ENCODE measurements at regions not wholly inside any gene's neighbourhood (a gene's known extent, or its start where the extent isn't known, plus 50 kb on each side); places are given as distances from the start of the nearest gene placed in this dataset.

- Mint-ChIP-seq H3K4me3 (no peak overlapping the region), H3K27me3 (ENCODE audit: insufficient read depth) (peaks cover 1% of the 10 kb centered on the region; the same call in 1 of the 2 replicates), H3K27ac (no peak overlapping the region)
These were observed 179.4 kb downstream of the TNFSF13B start for GRCh38 chr13:108448891-108449290.

DNA sequence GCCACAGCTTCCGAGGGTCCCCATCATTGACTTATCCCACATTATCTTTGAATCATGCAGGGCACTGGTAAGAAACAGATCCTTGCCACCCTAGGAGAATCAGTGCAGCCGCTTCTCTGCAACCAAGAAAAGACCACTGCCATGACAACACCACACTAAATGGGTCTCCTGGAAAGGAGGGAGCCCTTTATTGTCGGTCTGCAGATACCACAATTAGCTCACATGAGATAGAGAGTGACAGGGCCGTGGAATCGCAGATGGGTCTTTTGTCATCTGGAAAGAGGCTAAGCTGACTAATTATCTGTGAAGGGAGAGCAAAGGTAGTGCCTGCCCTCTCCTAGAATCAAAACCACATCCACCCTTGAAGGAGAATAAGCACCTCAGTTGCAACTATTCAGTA, 178.3 kb upstream of the MYO16 start:
- Mint-ChIP-seq H3K27ac (no peak overlapping the region), H3K9me3 (peaks cover 28% of the 10 kb centered on the region), H3K4me3 (no peak overlapping the region), H3K4me1 (ENCODE audit: low read depth) (no peaks in the 10 kb centered on the region), H3K36me3 (ENCODE audit: low read depth) (no peaks in the 10 kb centered on the region), H3K27me3 (ENCODE audit: insufficient read depth) (peaks cover 1% of the 10 kb centered on the region; the same call in 1 of the 2 replicates)
- TF ChIP-seq, protein P1, sequence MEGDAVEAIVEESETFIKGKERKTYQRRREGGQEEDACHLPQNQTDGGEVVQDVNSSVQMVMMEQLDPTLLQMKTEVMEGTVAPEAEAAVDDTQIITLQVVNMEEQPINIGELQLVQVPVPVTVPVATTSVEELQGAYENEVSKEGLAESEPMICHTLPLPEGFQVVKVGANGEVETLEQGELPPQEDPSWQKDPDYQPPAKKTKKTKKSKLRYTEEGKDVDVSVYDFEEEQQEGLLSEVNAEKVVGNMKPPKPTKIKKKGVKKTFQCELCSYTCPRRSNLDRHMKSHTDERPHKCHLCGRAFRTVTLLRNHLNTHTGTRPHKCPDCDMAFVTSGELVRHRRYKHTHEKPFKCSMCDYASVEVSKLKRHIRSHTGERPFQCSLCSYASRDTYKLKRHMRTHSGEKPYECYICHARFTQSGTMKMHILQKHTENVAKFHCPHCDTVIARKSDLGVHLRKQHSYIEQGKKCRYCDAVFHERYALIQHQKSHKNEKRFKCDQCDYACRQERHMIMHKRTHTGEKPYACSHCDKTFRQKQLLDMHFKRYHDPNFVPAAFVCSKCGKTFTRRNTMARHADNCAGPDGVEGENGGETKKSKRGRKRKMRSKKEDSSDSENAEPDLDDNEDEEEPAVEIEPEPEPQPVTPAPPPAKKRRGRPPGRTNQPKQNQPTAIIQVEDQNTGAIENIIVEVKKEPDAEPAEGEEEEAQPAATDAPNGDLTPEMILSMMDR (IDR thresholded peaks at IDR 0.05), result no peak
- no peak for DNase-seq

More at GRCh38 chr13:108448891-108449290, 179.4 kb downstream of the TNFSF13B start:
- Mint-ChIP-seq H3K4me1 (ENCODE audit: low read depth) (no peaks in the 10 kb centered on the region), H3K36me3 (ENCODE audit: low read depth) (no peaks in the 10 kb centered on the region), H3K9me3 (peaks cover 32% of the 10 kb centered on the region)
- no peak for DNase-seq
- TF ChIP-seq, protein P1 (IDR thresholded peaks at IDR 0.05), result no peak

DNA sequence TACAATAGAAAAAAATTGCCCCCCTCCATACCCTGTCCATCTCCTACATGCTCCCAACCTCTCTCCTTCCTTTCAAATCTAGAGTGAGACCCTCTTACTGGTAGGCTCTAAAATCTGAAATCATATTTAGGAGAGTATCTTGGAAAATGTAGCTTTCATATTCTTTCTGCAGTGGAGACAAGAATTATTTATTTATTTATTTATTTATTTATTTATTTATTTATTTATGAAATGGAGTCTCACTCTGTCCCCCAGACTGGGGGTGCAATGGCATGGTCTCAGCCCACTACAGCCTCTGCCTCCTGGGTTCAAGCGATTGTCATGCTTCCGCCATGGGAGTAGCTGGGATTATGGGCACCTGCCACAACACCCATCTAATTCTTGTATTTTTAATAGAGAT, 174.1 kb upstream of the MYO16 start:
- DNase-seq, result no peak
- Mint-ChIP-seq H3K27me3 (ENCODE audit: insufficient read depth) (no peaks in the 10 kb centered on the region), H3K27ac (no peak overlapping the region), H3K9me3 (peaks cover 37% of the 10 kb centered on the region), H3K4me3 (no peak overlapping the region), H3K36me3 (ENCODE audit: low read depth) (peaks cover 3% of the 10 kb centered on the region; the same call in 1 of the 2 replicates), H3K4me1 (ENCODE audit: low read depth) (no peaks in the 10 kb centered on the region)
- TF ChIP-seq, protein P1 (IDR thresholded peaks at IDR 0.05), result no peak

DNA sequence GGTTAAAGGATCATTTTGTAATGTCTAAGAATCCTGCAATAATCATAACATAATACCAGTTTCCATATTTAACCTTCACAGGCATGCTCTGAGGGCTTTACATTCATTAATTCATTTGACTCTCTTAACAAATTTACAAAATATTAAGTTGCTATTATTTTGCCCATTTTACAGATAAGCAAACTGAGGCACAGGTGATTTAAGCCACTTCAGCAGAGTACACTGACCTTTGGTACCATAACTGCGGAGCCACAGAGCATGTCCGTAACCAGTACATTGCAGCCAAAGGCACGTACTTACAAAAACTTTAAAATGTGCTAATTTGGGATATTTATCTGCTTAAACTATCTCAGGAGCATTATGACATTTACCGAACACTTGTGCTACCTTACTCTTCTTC, 169.4 kb upstream of the MYO16 start:
- no peaks in the 10 kb centered on the region for H3K4me1 Mint-ChIP-seq (ENCODE audit: low read depth)
- H3K27ac Mint-ChIP-seq, result no peak overlapping the region
- peaks cover 47% of the 10 kb centered on the region for H3K9me3 Mint-ChIP-seq
- H3K27me3 Mint-ChIP-seq (ENCODE audit: insufficient read depth), result peaks cover 1% of the 10 kb centered on the region; the same call in 1 of the 2 replicates
- H3K36me3 Mint-ChIP-seq (ENCODE audit: low read depth), result peaks cover 3% of the 10 kb centered on the region; the same call in 1 of the 2 replicates
- DNase-seq, result no peak
- TF ChIP-seq, protein P1 (IDR thresholded peaks at IDR 0.05), result no peak
- H3K4me3 Mint-ChIP-seq, result no peak overlapping the region

DNA sequence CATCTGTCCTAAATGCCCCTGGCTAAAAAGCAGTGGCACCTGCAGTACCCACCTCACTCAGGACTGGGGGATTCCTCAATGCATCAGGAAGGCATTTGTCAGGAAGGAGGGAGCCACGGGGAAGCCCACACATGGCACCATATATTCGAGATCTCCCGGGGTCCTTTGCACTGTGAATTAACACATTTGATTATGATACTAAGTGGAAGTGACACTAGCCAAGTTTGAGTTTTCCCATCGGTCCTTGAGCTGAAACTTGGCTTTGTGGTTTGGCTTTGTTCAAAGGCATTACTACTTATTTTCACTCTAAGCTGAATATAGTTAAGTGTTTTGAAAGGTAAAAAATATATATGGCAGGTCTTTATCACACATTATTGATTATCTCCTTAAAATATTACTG, 168.7 kb upstream of the MYO16 start:
- peaks cover 3% of the 10 kb centered on the region; the same call in 1 of the 2 replicates for H3K36me3 Mint-ChIP-seq (ENCODE audit: low read depth)

More for the DNA sequence above, 168.7 kb upstream of the MYO16 start:
- no peak overlapping the region for H3K4me3 Mint-ChIP-seq
- DNase-seq, result no peak
- H3K27me3 Mint-ChIP-seq (ENCODE audit: insufficient read depth), result peaks cover 1% of the 10 kb centered on the region; the same call in 1 of the 2 replicates
- peaks cover 45% of the 10 kb centered on the region for H3K9me3 Mint-ChIP-seq
- TF ChIP-seq, protein P1 (IDR thresholded peaks at IDR 0.05), result no peak
- no peaks in the 10 kb centered on the region for H3K4me1 Mint-ChIP-seq (ENCODE audit: low read depth)
- H3K27ac Mint-ChIP-seq, result no peak overlapping the region

Measured in HFFc6 (cell line).